GM23338 (cell line): ENCODE measurements at regions not wholly inside any gene's neighbourhood (a gene's known extent, or its start where the extent isn't known, plus 50 kb on each side); places are given as distances from the start of the nearest gene placed in this dataset.

Source experiments
- ATAC-seq: fragments of 200-7000 bp; cut with Tn5 transposase; 3 replicates; pipeline ENCODE4 v1.9.1; 2020
- DNase-seq: peaks from one replicate; pipeline ENCODE4 v3.0.0-alpha.2; 2015; ENCODE audit warnings: low spot score
- H2AFZ ChIP-seq: fragments of 200-600 bp; sonication (generic); 2 replicates; pipeline ENCODE4 v1.8.0; 2016; ENCODE audit warnings: antibody characterized with exemption, mild to moderate bottlenecking, moderate library complexity
- H3F3A ChIP-seq: fragments of 200-600 bp; sonication (generic); replicated peaks from 2 replicates; pipeline ENCODE4 v1.8.0; 2017; ENCODE audit warnings: antibody characterized with exemption, mixed run types, low read depth
- H3K27ac ChIP-seq: fragments of 200-600 bp; sonication (generic); 2 replicates; pipeline ENCODE4 v1.6.1; 2016; ENCODE audit warnings: low read depth
- H3K27me3 ChIP-seq: fragments of 200-600 bp; sonication (generic); 2 replicates; pipeline ENCODE4 v1.8.0; 2016; ENCODE audit warnings: mild to moderate bottlenecking, mixed run types, moderate library complexity; ENCODE audit not compliant: insufficient read depth
- H3K36me3 ChIP-seq: fragments of 200-600 bp; sonication (generic); 2 replicates; pipeline ENCODE4 v1.8.0; 2016; ENCODE audit warnings: mild to moderate bottlenecking; ENCODE audit not compliant: insufficient read depth
- H3K4me1 ChIP-seq: fragments of 200-600 bp; sonication (generic); 2 replicates; pipeline ENCODE4 v1.8.0; 2016; ENCODE audit warnings: mild to moderate bottlenecking, moderate library complexity; ENCODE audit not compliant: insufficient read depth
- H3K4me2 ChIP-seq: fragments of 200-600 bp; sonication (generic); 2 replicates; pipeline ENCODE4 v1.7.1; 2017; ENCODE audit warnings: mixed run types
- H3K4me3 ChIP-seq: fragments of 200-600 bp; sonication (generic); 2 replicates; pipeline ENCODE4 v1.6.1; 2016; ENCODE audit warnings: mixed run types
- H3K79me2 ChIP-seq: fragments of 200-600 bp; sonication (generic); replicated peaks from 2 replicates; pipeline ENCODE4 v1.8.0; 2017; ENCODE audit warnings: mild to moderate bottlenecking; ENCODE audit not compliant: insufficient read depth
- H3K9me2 ChIP-seq: fragments of 200-600 bp; sonication (generic); 2 replicates; pipeline ENCODE4 v1.8.0; 2017; ENCODE audit not compliant: insufficient read depth
- H4K20me1 ChIP-seq: fragments of 200-600 bp; sonication (generic); replicated peaks from 2 replicates; pipeline ENCODE4 v1.8.0; 2017; ENCODE audit warnings: mild to moderate bottlenecking; ENCODE audit not compliant: insufficient read depth
- H3K27ac Mint-ChIP-seq: 2 replicates; pipeline ENCODE4 v1.8.0; 2020; ENCODE audit warnings: inconsistent platforms, mild to moderate bottlenecking, moderate library complexity, mixed read lengths
- H3K27me3 Mint-ChIP-seq: 3 replicates; pipeline ENCODE4 v1.8.0; 2022; ENCODE audit warnings: low read depth, mild to moderate bottlenecking, moderate library complexity, mixed read lengths, inconsistent platforms; ENCODE audit not compliant: insufficient read depth, poor library complexity
- H3K36me3 Mint-ChIP-seq: 3 replicates; pipeline ENCODE4 v1.8.0; 2021; ENCODE audit warnings: low read depth, mild to moderate bottlenecking, inconsistent platforms, moderate library complexity, mixed read lengths
- H3K4me1 Mint-ChIP-seq: 3 replicates; pipeline ENCODE4 v1.8.0; 2020; ENCODE audit warnings: mild to moderate bottlenecking, inconsistent platforms, mixed read lengths
- H3K4me3 Mint-ChIP-seq: 3 replicates; pipeline ENCODE4 v1.8.0; 2021; ENCODE audit warnings: moderate library complexity, mild to moderate bottlenecking, inconsistent platforms, mixed read lengths
- H3K9me3 Mint-ChIP-seq: 3 replicates; pipeline ENCODE4 v1.8.0; 2020; ENCODE audit warnings: moderate library complexity, mild to moderate bottlenecking, inconsistent platforms, mixed read lengths
- CREB1 ChIP-seq: fragments of 250-450 bp; sonication (Bioruptor Pico); IDR thresholded peaks from 2 replicates; pipeline ENCODE4 v1.5.0; 2020; ENCODE audit warnings: low read depth, mild to moderate bottlenecking, moderate library complexity
- EZH2 ChIP-seq: fragments of 200-600 bp; sonication (generic); IDR thresholded peaks from one replicate; pipeline ENCODE4 v1.8.0; 2017; ENCODE audit warnings: antibody characterized with exemption, mild to moderate bottlenecking, low read depth; ENCODE audit not compliant: unreplicated experiment
- EZH2phosphoT487 ChIP-seq: fragments of 200-600 bp; sonication (generic); IDR thresholded peaks from one replicate; pipeline ENCODE4 v1.8.1; 2018; ENCODE audit warnings: antibody characterized with exemption; ENCODE audit not compliant: unreplicated experiment
- JUNB ChIP-seq: IDR thresholded peaks from one replicate; pipeline ENCODE4 v1.6.1; 2016; ENCODE audit warnings: antibody characterized with exemption; ENCODE audit not compliant: unreplicated experiment
- NANOG ChIP-seq: IDR thresholded peaks from 2 replicates; pipeline ENCODE4 v1.6.1; 2016; ENCODE audit warnings: antibody characterized with exemption, borderline replicate concordance
- STAT1 ChIP-seq: IDR thresholded peaks from one replicate; pipeline ENCODE4 v1.6.1; 2016; ENCODE audit warnings: antibody characterized with exemption; ENCODE audit not compliant: unreplicated experiment
- ZNF114 ChIP-seq: fragments of 250-450 bp; sonication (Bioruptor Pico); IDR thresholded peaks from 2 replicates; pipeline ENCODE4 v1.5.0; 2020; ENCODE audit warnings: mild to moderate bottlenecking, moderate library complexity
- ZNF331 ChIP-seq: fragments of 250-450 bp; sonication (Bioruptor Pico); IDR thresholded peaks from 2 replicates; pipeline ENCODE4 v1.5.0; 2020; ENCODE audit warnings: low read depth, mild to moderate bottlenecking, moderate library complexity
- TF ChIP-seq, protein P1 (sequence below): IDR thresholded peaks from one replicate; pipeline ENCODE4 v1.6.1; 2018; ENCODE audit warnings: antibody characterized with exemption; ENCODE audit not compliant: unreplicated experiment
- TF ChIP-seq, protein P2 (sequence below), 2 experiments: fragments of 200-600 bp in 1 of 2; sonication (generic) in 1 of 2; conservative IDR thresholded peaks; 2 replicates each; pipeline versions ENCODE4 v1.5.1 to v1.6.1; 2016 to 2017; ENCODE audit warnings: antibody characterized with exemption in 2 of 2, low read depth in 2 of 2, mild to moderate bottlenecking in 2 of 2, moderate library complexity in 1 of 2
- TF ChIP-seq, protein P3 (sequence below): IDR thresholded peaks from 2 replicates; pipeline ENCODE4 v1.6.1; 2016; ENCODE audit warnings: antibody characterized with exemption

DNA sequence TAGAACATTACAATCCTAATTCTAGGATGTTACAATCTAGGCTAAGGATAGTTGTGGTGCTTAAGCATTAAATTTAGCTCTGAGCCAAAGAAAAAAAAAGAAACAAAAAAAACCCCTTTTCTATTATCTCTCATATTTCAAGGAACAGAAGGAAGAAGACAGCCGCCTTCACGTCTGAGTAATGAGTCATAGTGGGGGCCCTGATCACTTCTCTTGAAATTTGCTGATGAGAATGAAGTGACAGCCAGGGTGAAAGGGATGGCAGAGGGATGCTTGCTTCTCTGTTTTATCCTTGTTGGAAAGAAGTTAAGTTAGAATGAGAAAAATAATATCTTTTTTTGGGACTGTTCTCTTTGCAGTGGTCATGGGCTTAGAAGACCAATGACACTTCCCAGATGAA is 82.6 kb upstream of the MPHOSPH6 start (continued):
- TF ChIP-seq, protein P1, sequence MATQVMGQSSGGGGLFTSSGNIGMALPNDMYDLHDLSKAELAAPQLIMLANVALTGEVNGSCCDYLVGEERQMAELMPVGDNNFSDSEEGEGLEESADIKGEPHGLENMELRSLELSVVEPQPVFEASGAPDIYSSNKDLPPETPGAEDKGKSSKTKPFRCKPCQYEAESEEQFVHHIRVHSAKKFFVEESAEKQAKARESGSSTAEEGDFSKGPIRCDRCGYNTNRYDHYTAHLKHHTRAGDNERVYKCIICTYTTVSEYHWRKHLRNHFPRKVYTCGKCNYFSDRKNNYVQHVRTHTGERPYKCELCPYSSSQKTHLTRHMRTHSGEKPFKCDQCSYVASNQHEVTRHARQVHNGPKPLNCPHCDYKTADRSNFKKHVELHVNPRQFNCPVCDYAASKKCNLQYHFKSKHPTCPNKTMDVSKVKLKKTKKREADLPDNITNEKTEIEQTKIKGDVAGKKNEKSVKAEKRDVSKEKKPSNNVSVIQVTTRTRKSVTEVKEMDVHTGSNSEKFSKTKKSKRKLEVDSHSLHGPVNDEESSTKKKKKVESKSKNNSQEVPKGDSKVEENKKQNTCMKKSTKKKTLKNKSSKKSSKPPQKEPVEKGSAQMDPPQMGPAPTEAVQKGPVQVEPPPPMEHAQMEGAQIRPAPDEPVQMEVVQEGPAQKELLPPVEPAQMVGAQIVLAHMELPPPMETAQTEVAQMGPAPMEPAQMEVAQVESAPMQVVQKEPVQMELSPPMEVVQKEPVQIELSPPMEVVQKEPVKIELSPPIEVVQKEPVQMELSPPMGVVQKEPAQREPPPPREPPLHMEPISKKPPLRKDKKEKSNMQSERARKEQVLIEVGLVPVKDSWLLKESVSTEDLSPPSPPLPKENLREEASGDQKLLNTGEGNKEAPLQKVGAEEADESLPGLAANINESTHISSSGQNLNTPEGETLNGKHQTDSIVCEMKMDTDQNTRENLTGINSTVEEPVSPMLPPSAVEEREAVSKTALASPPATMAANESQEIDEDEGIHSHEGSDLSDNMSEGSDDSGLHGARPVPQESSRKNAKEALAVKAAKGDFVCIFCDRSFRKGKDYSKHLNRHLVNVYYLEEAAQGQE: no peak
- TF ChIP-seq JUNB (no peak), NANOG (no peak)
- TF ChIP-seq, protein P2, sequence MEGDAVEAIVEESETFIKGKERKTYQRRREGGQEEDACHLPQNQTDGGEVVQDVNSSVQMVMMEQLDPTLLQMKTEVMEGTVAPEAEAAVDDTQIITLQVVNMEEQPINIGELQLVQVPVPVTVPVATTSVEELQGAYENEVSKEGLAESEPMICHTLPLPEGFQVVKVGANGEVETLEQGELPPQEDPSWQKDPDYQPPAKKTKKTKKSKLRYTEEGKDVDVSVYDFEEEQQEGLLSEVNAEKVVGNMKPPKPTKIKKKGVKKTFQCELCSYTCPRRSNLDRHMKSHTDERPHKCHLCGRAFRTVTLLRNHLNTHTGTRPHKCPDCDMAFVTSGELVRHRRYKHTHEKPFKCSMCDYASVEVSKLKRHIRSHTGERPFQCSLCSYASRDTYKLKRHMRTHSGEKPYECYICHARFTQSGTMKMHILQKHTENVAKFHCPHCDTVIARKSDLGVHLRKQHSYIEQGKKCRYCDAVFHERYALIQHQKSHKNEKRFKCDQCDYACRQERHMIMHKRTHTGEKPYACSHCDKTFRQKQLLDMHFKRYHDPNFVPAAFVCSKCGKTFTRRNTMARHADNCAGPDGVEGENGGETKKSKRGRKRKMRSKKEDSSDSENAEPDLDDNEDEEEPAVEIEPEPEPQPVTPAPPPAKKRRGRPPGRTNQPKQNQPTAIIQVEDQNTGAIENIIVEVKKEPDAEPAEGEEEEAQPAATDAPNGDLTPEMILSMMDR (conservative IDR thresholded peaks at IDR 0.05; ENCODE audit: low read depth in 2 of 2): no peak

DNA sequence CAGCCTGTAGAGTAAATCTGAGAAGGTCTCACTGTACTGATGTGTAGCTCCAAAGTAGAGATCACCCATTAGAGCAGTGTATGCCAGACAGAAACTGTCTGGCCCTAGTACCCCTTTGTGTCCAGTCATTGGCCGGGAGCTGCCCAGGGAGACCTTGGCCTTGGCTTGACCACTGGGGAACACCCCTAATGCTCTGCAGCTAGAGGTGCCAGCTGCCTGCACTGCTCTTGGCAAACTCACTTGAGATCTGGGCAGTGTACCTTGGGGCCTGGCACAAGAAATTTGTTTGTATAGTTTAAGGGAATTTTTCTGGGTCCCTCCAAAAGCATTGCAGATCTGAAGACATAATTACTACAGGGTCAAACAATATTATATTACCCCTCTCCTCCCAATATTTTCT is 78.7 kb upstream of the MPHOSPH6 start:
- no peaks in the 10 kb centered on the region for H3K27me3 ChIP-seq
- H4K20me1 ChIP-seq: no peaks in the 10 kb centered on the region
- no peak overlapping the region for H3K27ac ChIP-seq
- H3K4me2 ChIP-seq: no peak overlapping the region
- peaks cover 3% of the 10 kb centered on the region for H3K27me3 Mint-ChIP-seq
- no peak overlapping the region for H3K4me3 Mint-ChIP-seq
- no peak overlapping the region for H3K27ac Mint-ChIP-seq
- no peaks in the 10 kb centered on the region for H3F3A ChIP-seq
- H3K4me3 ChIP-seq: no peak overlapping the region
- DNase-seq: no peak
- H3K4me1 ChIP-seq: no peaks in the 10 kb centered on the region
- H2AFZ ChIP-seq: no peak overlapping the region
- H3K9me3 Mint-ChIP-seq: peaks cover 2% of the 10 kb centered on the region; the same call in 2 of the 3 replicates
- no peaks in the 10 kb centered on the region for H3K79me2 ChIP-seq
- H3K4me1 Mint-ChIP-seq: no peaks in the 10 kb centered on the region
- ATAC-seq: no peak
- peaks cover 8% of the 10 kb centered on the region for H3K9me2 ChIP-seq
- H3K36me3 Mint-ChIP-seq: no peaks in the 10 kb centered on the region
- H3K36me3 ChIP-seq: no peaks in the 10 kb centered on the region
- no peak for TF ChIP-seq ZNF331 (CRISPR knock-in tag)
- TF ChIP-seq NANOG: no peak
- no peak for TF ChIP-seq CREB1
- TF ChIP-seq, protein P2 (conservative IDR thresholded peaks at IDR 0.05; ENCODE audit: low read depth in 2 of 2): no peak
- TF ChIP-seq STAT1: no peak
- TF ChIP-seq, protein P1: no peak
- TF ChIP-seq EZH2: no peak
- TF ChIP-seq, protein P3, sequence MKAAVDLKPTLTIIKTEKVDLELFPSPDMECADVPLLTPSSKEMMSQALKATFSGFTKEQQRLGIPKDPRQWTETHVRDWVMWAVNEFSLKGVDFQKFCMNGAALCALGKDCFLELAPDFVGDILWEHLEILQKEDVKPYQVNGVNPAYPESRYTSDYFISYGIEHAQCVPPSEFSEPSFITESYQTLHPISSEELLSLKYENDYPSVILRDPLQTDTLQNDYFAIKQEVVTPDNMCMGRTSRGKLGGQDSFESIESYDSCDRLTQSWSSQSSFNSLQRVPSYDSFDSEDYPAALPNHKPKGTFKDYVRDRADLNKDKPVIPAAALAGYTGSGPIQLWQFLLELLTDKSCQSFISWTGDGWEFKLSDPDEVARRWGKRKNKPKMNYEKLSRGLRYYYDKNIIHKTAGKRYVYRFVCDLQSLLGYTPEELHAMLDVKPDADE: no peak
- no peak for TF ChIP-seq ZNF114
- TF ChIP-seq JUNB: no peak
- TF ChIP-seq EZH2phosphoT487: no peak
